Mesothelial cell of epicardium (in vitro differentiated cells): ENCODE measurements at regions not wholly inside any gene's neighbourhood (a gene's known extent, or its start where the extent isn't known, plus 50 kb on each side); places are given as distances from the start of the nearest gene placed in this dataset.

Source experiments
- DNase-seq, 2 experiments: peaks; one replicate each; pipeline ENCODE4 v3.0.0; 2021; ENCODE audit warnings: low spot score in 2 of 2; ENCODE audit not compliant: unreplicated experiment in 2 of 2
- H3K27ac Mint-ChIP-seq: 2 replicates; pipeline ENCODE4 v1.8.0; 2021; ENCODE audit warnings: mixed read lengths
- H3K27me3 Mint-ChIP-seq: 2 replicates; pipeline ENCODE4 v1.8.0; 2021; ENCODE audit warnings: low read depth, mixed read lengths
- H3K36me3 Mint-ChIP-seq: 2 replicates; pipeline ENCODE4 v1.8.0; 2021; ENCODE audit warnings: mixed read lengths
- H3K4me1 Mint-ChIP-seq: 2 replicates; pipeline ENCODE4 v1.8.0; 2021; ENCODE audit warnings: mixed read lengths
- H3K4me3 Mint-ChIP-seq: 2 replicates; pipeline ENCODE4 v1.8.0; 2021; ENCODE audit warnings: mild to moderate bottlenecking, moderate library complexity, mixed read lengths
- H3K9me3 Mint-ChIP-seq: 2 replicates; pipeline ENCODE4 v1.8.0; 2021; ENCODE audit warnings: mixed read lengths
- CTCF ChIP-seq: fragments of 200-600 bp; sonication (generic); IDR thresholded peaks from one replicate; pipeline ENCODE4 v1.5.0; 2021; ENCODE audit warnings: antibody characterized with exemption; ENCODE audit not compliant: unreplicated experiment

GRCh38 chr15:69834761-69835160, 263.0 kb downstream of the TLE3 start:
- no peaks in the 10 kb centered on the region for H3K9me3 Mint-ChIP-seq
- peaks cover 13% of the 10 kb centered on the region for H3K27me3 Mint-ChIP-seq
- no peak for DNase-seq
- H3K36me3 Mint-ChIP-seq: no peaks in the 10 kb centered on the region
- peaks cover 10% of the 10 kb centered on the region for H3K4me1 Mint-ChIP-seq
- TF ChIP-seq CTCF: no peak
- no peak overlapping the region for H3K4me3 Mint-ChIP-seq
- no peak overlapping the region for H3K27ac Mint-ChIP-seq

- Mint-ChIP-seq H3K27ac (no peak overlapping the region), H3K4me3 (no peak overlapping the region), H3K36me3 (no peaks in the 10 kb centered on the region), H3K4me1 (peaks cover 11% of the 10 kb centered on the region), H3K9me3 (no peaks in the 10 kb centered on the region), H3K27me3 (peaks cover 13% of the 10 kb centered on the region)
- no peak for TF ChIP-seq CTCF
- DNase-seq: no peak
These were observed 261.7 kb downstream of the TLE3 start for GRCh38 chr15:69836048-69836447.

GRCh38 chr15:69836526-69837230, 261.0 kb downstream of the TLE3 start:
- H3K36me3 Mint-ChIP-seq: no peaks in the 10 kb centered on the region
- peaks cover 13% of the 10 kb centered on the region for H3K27me3 Mint-ChIP-seq
- no peak for DNase-seq
- H3K4me1 Mint-ChIP-seq: peaks cover 18% of the 10 kb centered on the region
- H3K4me3 Mint-ChIP-seq: no peak overlapping the region
- no peak for TF ChIP-seq CTCF
- H3K27ac Mint-ChIP-seq: no peak overlapping the region
- no peaks in the 10 kb centered on the region for H3K9me3 Mint-ChIP-seq

- Mint-ChIP-seq H3K27me3 (peaks cover 6% of the 10 kb centered on the region), H3K4me1 (peaks cover 20% of the 10 kb centered on the region), H3K4me3 (no peak overlapping the region), H3K36me3 (no peaks in the 10 kb centered on the region), H3K9me3 (no peaks in the 10 kb centered on the region), H3K27ac (no peak overlapping the region)
- DNase-seq: no peak
- no peak for TF ChIP-seq CTCF
These were observed 259.4 kb downstream of the TLE3 start for GRCh38 chr15:69838338-69838737.

- no peaks in the 10 kb centered on the region for H3K9me3 Mint-ChIP-seq
- no peak overlapping the region for H3K27ac Mint-ChIP-seq
- no peak overlapping the region for H3K4me3 Mint-ChIP-seq
- peaks cover 11% of the 10 kb centered on the region for H3K27me3 Mint-ChIP-seq
- no peak for TF ChIP-seq CTCF
- no peaks in the 10 kb centered on the region for H3K36me3 Mint-ChIP-seq
- H3K4me1 Mint-ChIP-seq: peaks cover 20% of the 10 kb centered on the region
- no peak for DNase-seq
These were observed 258.7 kb downstream of the TLE3 start for GRCh38 chr15:69838994-69839393.
